Erythroblast (primary cell): ENCODE measurements at regions not wholly inside any gene's neighbourhood (a gene's known extent, or its start where the extent isn't known, plus 50 kb on each side); places are given as distances from the start of the nearest gene placed in this dataset.

ENCODE experiments used
- GATA1 ChIP-seq: IDR thresholded peaks from 2 replicates; pipeline ENCODE4 v1.6.1; 2011; ENCODE audit warnings: low read depth, mild to moderate bottlenecking, control low read depth, low read length, moderate library complexity
- POLR2A ChIP-seq: IDR thresholded peaks from 2 replicates; pipeline ENCODE4 v1.6.1; 2011; ENCODE audit warnings: mild to moderate bottlenecking, low read length

DNA sequence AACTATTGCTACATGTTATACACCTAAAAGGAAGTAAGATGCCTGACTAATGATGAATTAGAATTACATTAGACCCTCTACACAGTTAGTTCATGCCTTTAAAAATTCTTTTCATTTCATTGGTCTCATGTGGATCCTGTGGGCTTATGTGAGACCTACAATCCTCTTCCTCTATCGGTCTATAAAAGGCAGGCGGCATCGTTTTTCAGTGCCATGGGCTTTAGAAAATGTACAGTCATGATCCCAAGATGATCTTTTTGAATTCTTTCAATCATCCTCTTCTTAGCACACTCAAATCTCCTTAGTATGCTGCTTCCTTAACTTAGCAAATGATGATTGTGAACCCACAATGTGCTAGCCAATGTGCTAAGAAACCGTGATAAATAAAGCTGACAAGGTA, 193.9 kb downstream of the ZNF608 start:
- TF ChIP-seq POLR2A, result no peak
- TF ChIP-seq GATA1, result no peak
